Ureter (tissue), 1 donor: ENCODE measurements at regions not wholly inside any gene's neighbourhood (a gene's known extent, or its start where the extent isn't known, plus 50 kb on each side); places are given as distances from the start of the nearest gene placed in this dataset.

ENCODE experiments used
- DNase-seq: peaks from one replicate; pipeline ENCODE4 v3.0.0-alpha.2; 2020; ENCODE audit warnings: low spot score
- donor health status: DM: yes; HTN: yes; CAD: no.

GRCh38 chr4:35943606-35944005 lies 300.7 kb downstream of the ARAP2 start:
- no peak for DNase-seq

- no peak for DNase-seq
Observed at GRCh38 chr4:35948171-35948570, 296.1 kb downstream of the ARAP2 start.

GRCh38 chr4:35950442-35950841 lies 293.9 kb downstream of the ARAP2 start:
- DNase-seq, result no peak

GRCh38 chr4:35952751-35953150 lies 291.6 kb downstream of the ARAP2 start:
- no peak for DNase-seq

GRCh38 chr4:35963383-35963782 lies 280.9 kb downstream of the ARAP2 start:
- no peak for DNase-seq

GRCh38 chr4:35963974-35964515 lies 280.3 kb downstream of the ARAP2 start:
- no peak for DNase-seq

GRCh38 chr4:35965300-35965699 lies 279.0 kb downstream of the ARAP2 start:
- DNase-seq, result no peak

- no peak for DNase-seq
Observed at GRCh38 chr4:35966566-35966965, 277.7 kb downstream of the ARAP2 start.

GRCh38 chr4:35970366-35970960 lies 273.9 kb downstream of the ARAP2 start:
- no peak for DNase-seq

- no peak for DNase-seq
Observed at GRCh38 chr4:35972814-35973213, 271.5 kb downstream of the ARAP2 start.

- DNase-seq, result no peak
Observed at GRCh38 chr4:35975617-35976355, 268.5 kb downstream of the ARAP2 start.

GRCh38 chr4:35978551-35978950 lies 265.8 kb downstream of the ARAP2 start:
- no peak for DNase-seq

GRCh38 chr4:35982318-35982717 lies 262.0 kb downstream of the ARAP2 start:
- DNase-seq, result no peak

- no peak for DNase-seq
Observed at GRCh38 chr4:35986537-35986936, 257.8 kb downstream of the ARAP2 start.

- no peak for DNase-seq
Observed at GRCh38 chr4:35993606-35994005, 250.7 kb downstream of the ARAP2 start.

GRCh38 chr4:36000941-36001557 lies 243.3 kb downstream of the ARAP2 start:
- DNase-seq, result no peak

GRCh38 chr4:36003051-36003450 lies 241.3 kb downstream of the ARAP2 start:
- no peak for DNase-seq

GRCh38 chr4:36004204-36004851 lies 240.0 kb downstream of the ARAP2 start:
- no peak for DNase-seq

- DNase-seq, result no peak
Observed at GRCh38 chr4:36006226-36006625, 238.1 kb downstream of the ARAP2 start.

GRCh38 chr4:36010397-36010929 lies 233.9 kb downstream of the ARAP2 start:
- no peak for DNase-seq

- no peak for DNase-seq
Observed at GRCh38 chr4:36011381-36011780, 232.9 kb downstream of the ARAP2 start.

GRCh38 chr4:36012503-36012902 lies 231.8 kb downstream of the ARAP2 start:
- DNase-seq, result no peak
